Activated effector memory CD4-positive, alpha-beta T cell treated with Interleukin-2 at 50 U/mL for 16 hours (primary cell): ENCODE measurements at regions not wholly inside any gene's neighbourhood (a gene's known extent, or its start where the extent isn't known, plus 50 kb on each side); places are given as distances from the start of the nearest gene placed in this dataset.

Experiments used
- DNase-seq: peaks from one replicate; pipeline ENCODE4 v3.0.0-alpha.2; 2020

- no peak for DNase-seq
Observed at GRCh38 chr10:131781791-131782190, 119.0 kb upstream of the PPP2R2D start.

GRCh38 chr10:131784363-131785120 lies 116.3 kb upstream of the PPP2R2D start:
- DNase-seq: no peak

GRCh38 chr10:131785121-131785460 lies 115.7 kb upstream of the PPP2R2D start:
- no peak for DNase-seq

GRCh38 chr10:131786756-131787605 lies 113.8 kb upstream of the PPP2R2D start:
- no peak for DNase-seq

- DNase-seq: no peak
Observed at GRCh38 chr10:131787961-131788360, 112.8 kb upstream of the PPP2R2D start.

GRCh38 chr10:131788386-131788785 lies 112.4 kb upstream of the PPP2R2D start:
- DNase-seq: no peak

GRCh38 chr10:131789516-131789915 lies 111.3 kb upstream of the PPP2R2D start:
- DNase-seq: no peak

GRCh38 chr10:131790021-131790420 lies 110.8 kb upstream of the PPP2R2D start:
- DNase-seq: no peak

GRCh38 chr10:131792011-131792651 lies 108.7 kb upstream of the PPP2R2D start:
- no peak for DNase-seq

- DNase-seq: no peak
Observed at GRCh38 chr10:131792809-131793208, 108.0 kb upstream of the PPP2R2D start.

GRCh38 chr10:131795761-131796160 lies 105.0 kb upstream of the PPP2R2D start:
- no peak for DNase-seq

- no peak for DNase-seq
Observed at GRCh38 chr10:131797626-131798025, 103.2 kb upstream of the PPP2R2D start.

- DNase-seq: no peak
Observed at GRCh38 chr10:131799429-131799828, 101.4 kb upstream of the PPP2R2D start.

- no peak for DNase-seq
Observed at GRCh38 chr10:131802156-131802915, 98.5 kb upstream of the PPP2R2D start.

GRCh38 chr10:131802996-131803395 lies 97.8 kb upstream of the PPP2R2D start:
- no peak for DNase-seq

GRCh38 chr10:131803860-131804425 lies 96.9 kb upstream of the PPP2R2D start:
- DNase-seq: no peak

- no peak for DNase-seq
Observed at GRCh38 chr10:131804551-131805295, 96.1 kb upstream of the PPP2R2D start.

GRCh38 chr10:131805696-131806095 lies 95.1 kb upstream of the PPP2R2D start:
- no peak for DNase-seq

- no peak for DNase-seq
Observed at GRCh38 chr10:131806146-131806545, 94.7 kb upstream of the PPP2R2D start.

- DNase-seq: no peak
Observed at GRCh38 chr10:131806646-131807317, 94.0 kb upstream of the PPP2R2D start.

GRCh38 chr10:131808370-131808930 lies 92.4 kb upstream of the PPP2R2D start:
- no peak for DNase-seq
